ENCODE measurements at regions not wholly inside any gene's neighbourhood (a gene's known extent, or its start where the extent isn't known, plus 50 kb on each side); places are given as distances from the start of the nearest gene placed in this dataset.
A peak's percentile ranks its signal among the peaks of the same experiment; 100 is the strongest.

DNA sequence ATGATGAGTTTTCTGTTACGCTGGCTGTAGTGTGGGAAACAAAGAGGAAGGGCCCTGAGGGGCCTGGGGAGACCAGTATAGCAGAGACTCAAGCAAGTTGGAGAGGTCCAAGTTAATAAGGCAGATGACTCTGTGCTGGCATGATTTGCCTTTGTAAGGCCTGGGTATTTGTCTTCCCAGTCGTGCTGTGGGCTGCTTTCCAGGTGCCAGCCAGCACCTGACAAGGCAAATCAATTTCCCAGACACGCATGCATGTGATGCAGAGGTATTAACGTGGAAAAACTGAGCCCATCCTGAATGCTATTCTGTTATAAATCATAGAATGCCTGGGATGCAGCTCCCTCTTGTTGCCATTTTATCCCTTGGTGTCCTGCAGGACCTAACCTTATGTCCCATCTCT lies 175.6 kb downstream of the MFSD1 start:
- Histone ChIP-seq H2AFZ (ENCODE audit: low read length) (no peak overlapping the region), H4K20me1 (ENCODE audit: insufficient read depth, low read length) (no peaks in the 10 kb centered on the region), H3K9ac (ENCODE audit: low read length) (no peak overlapping the region), H3K79me2 (ENCODE audit: low read length) (no peaks in the 10 kb centered on the region), H3K9me2 (replicated peaks; ENCODE audit: insufficient read depth, low read length) (no peaks in the 10 kb centered on the region), H3F3A (ENCODE audit: insufficient read depth, low read length) (no peaks in the 10 kb centered on the region), H3K27me3 (replicated peaks; ENCODE audit: insufficient read depth, low read length) (no peaks in the 10 kb centered on the region), H3K4me1 (ENCODE audit: low read length) (no peaks in the 10 kb centered on the region), H3K4me2 (ENCODE audit: low read depth, low read length) (no peak overlapping the region), H3K36me3 (replicated peaks; ENCODE audit: insufficient read depth, low read length) (no peaks in the 10 kb centered on the region), H3K4me3 (ENCODE audit: low read length) (no peak overlapping the region), H3K9me3 (replicated peaks; ENCODE audit: insufficient read depth, low read length) (no peaks in the 10 kb centered on the region), H3K27ac (ENCODE audit: low read length) (no peak overlapping the region)
- no peak for TF ChIP-seq EZH2phosphoT487 (IDR thresholded peaks at IDR 0.05; ENCODE audit: low read length)
- no peak for TF ChIP-seq EZH2 (optimal IDR thresholded peaks at IDR 0.05; ENCODE audit: low read depth, low read length)
- TF ChIP-seq, protein P1, sequence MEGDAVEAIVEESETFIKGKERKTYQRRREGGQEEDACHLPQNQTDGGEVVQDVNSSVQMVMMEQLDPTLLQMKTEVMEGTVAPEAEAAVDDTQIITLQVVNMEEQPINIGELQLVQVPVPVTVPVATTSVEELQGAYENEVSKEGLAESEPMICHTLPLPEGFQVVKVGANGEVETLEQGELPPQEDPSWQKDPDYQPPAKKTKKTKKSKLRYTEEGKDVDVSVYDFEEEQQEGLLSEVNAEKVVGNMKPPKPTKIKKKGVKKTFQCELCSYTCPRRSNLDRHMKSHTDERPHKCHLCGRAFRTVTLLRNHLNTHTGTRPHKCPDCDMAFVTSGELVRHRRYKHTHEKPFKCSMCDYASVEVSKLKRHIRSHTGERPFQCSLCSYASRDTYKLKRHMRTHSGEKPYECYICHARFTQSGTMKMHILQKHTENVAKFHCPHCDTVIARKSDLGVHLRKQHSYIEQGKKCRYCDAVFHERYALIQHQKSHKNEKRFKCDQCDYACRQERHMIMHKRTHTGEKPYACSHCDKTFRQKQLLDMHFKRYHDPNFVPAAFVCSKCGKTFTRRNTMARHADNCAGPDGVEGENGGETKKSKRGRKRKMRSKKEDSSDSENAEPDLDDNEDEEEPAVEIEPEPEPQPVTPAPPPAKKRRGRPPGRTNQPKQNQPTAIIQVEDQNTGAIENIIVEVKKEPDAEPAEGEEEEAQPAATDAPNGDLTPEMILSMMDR (IDR thresholded peaks at IDR 0.05; ENCODE audit: low read length) = no peak
- DNase-seq = no peak

GRCh38 chr3:158983216-158984099 lies 181.6 kb downstream of the MFSD1 start:
- Histone ChIP-seq H3K27ac (ENCODE audit: low read length) (no peak overlapping the region), H3K9me2 (replicated peaks; ENCODE audit: insufficient read depth, low read length) (no peaks in the 10 kb centered on the region), H3K27me3 (replicated peaks; ENCODE audit: insufficient read depth, low read length) (no peaks in the 10 kb centered on the region), H3K36me3 (replicated peaks; ENCODE audit: insufficient read depth, low read length) (no peaks in the 10 kb centered on the region), H2AFZ (ENCODE audit: low read length) (no peak overlapping the region), H3K9me3 (replicated peaks; ENCODE audit: insufficient read depth, low read length) (no peaks in the 10 kb centered on the region), H3K4me1 (ENCODE audit: low read length) (no peaks in the 10 kb centered on the region), H3K4me2 (ENCODE audit: low read depth, low read length) (no peak overlapping the region), H4K20me1 (ENCODE audit: insufficient read depth, low read length) (no peaks in the 10 kb centered on the region), H3F3A (ENCODE audit: insufficient read depth, low read length) (no peaks in the 10 kb centered on the region), H3K9ac (ENCODE audit: low read length) (no peak overlapping the region), H3K79me2 (ENCODE audit: low read length) (no peaks in the 10 kb centered on the region), H3K4me3 (ENCODE audit: low read length) (no peak overlapping the region)
- no peak for DNase-seq
- TF ChIP-seq, protein P1 (IDR thresholded peaks at IDR 0.05; ENCODE audit: low read length) = no peak
- TF ChIP-seq EZH2 (optimal IDR thresholded peaks at IDR 0.05; ENCODE audit: low read depth, low read length) (no peak), EZH2phosphoT487 (IDR thresholded peaks at IDR 0.05; ENCODE audit: low read length) (no peak)

GRCh38 chr3:158991146-158991705 lies 189.4 kb downstream of the MFSD1 start:
- Histone ChIP-seq H3K4me3 (ENCODE audit: low read length) (no peak overlapping the region), H3K36me3 (replicated peaks; ENCODE audit: insufficient read depth, low read length) (no peaks in the 10 kb centered on the region), H2AFZ (ENCODE audit: low read length) (peak overlapping the region; percentile 88), H3K27ac (ENCODE audit: low read length) (peak overlapping the region; percentile 8; the same call in 1 of the 2 replicates), H3K4me1 (ENCODE audit: low read length) (peaks cover 17% of the 10 kb centered on the region), H3K9me3 (replicated peaks; ENCODE audit: insufficient read depth, low read length) (no peaks in the 10 kb centered on the region), H3K27me3 (replicated peaks; ENCODE audit: insufficient read depth, low read length) (no peaks in the 10 kb centered on the region), H3K9ac (ENCODE audit: low read length) (no peak overlapping the region), H3F3A (ENCODE audit: insufficient read depth, low read length) (no peaks in the 10 kb centered on the region), H3K9me2 (replicated peaks; ENCODE audit: insufficient read depth, low read length) (no peaks in the 10 kb centered on the region), H4K20me1 (ENCODE audit: insufficient read depth, low read length) (no peaks in the 10 kb centered on the region), H3K79me2 (ENCODE audit: low read length) (no peaks in the 10 kb centered on the region), H3K4me2 (ENCODE audit: low read depth, low read length) (peak overlapping the region; percentile 33; the same call in 1 of the 2 replicates)
- TF ChIP-seq EZH2 (optimal IDR thresholded peaks at IDR 0.05; ENCODE audit: low read depth, low read length) (no peak), EZH2phosphoT487 (IDR thresholded peaks at IDR 0.05; ENCODE audit: low read length) (no peak)
- TF ChIP-seq, protein P1 (IDR thresholded peaks at IDR 0.05; ENCODE audit: low read length) = no peak
- DNase-seq = peak; percentile 95

Measured in MM.1S (cell line).